ENCODE measurements at regions not wholly inside any gene's neighbourhood (a gene's known extent, or its start where the extent isn't known, plus 50 kb on each side); places are given as distances from the start of the nearest gene placed in this dataset.

- intact Hi-C loops (cut with micrococcal nuclease) = no loop called here
- POLR2A ChIA-PET = no interaction called here
- DNase-seq (ENCODE audit: low read depth, low spot score) (no peak), ATAC-seq (no peak)
- Histone ChIP-seq H3K4me1 (ENCODE audit: control insufficient read depth in 1 of 2, insufficient read depth in 2 of 2, low read length in 2 of 2) (peaks cover 2 to 23% of the 10 kb centered on the region in 2 experiments; a peak in 2 of 4 replicates), H4K20me1 (ENCODE audit: insufficient read depth) (no peaks in the 10 kb centered on the region), H3K4me2 (ENCODE audit: low read length) (no peak overlapping the region), H2AFZ (ENCODE audit: low read depth, low read length, poor library complexity, severe bottlenecking) (no peak overlapping the region), H3K27me3 (ENCODE audit: insufficient read depth, low read length) (no peaks in the 10 kb centered on the region), H3K9me3 (ENCODE audit: control insufficient read depth in 1 of 2, insufficient read depth in 1 of 2, low read depth in 1 of 2, low read length in 2 of 2) (no peaks in the 10 kb centered on the region), H3K9me2 (ENCODE audit: insufficient read depth) (no peaks in the 10 kb centered on the region), H3K79me2 (ENCODE audit: insufficient read depth, low read length) (no peaks in the 10 kb centered on the region), H3K27ac (ENCODE audit: low read depth, low read length) (no peak overlapping the region), H3K36me3 (ENCODE audit: control insufficient read depth in 1 of 2, insufficient read depth in 2 of 2, low read length in 2 of 2) (no peaks in the 10 kb centered on the region), H3K4me3 (replicated peaks in 1 of 2; ENCODE audit: low read depth in 1 of 2, low read length in 2 of 2) (no peak overlapping the region), H3K9ac (ENCODE audit: low read length) (no peak overlapping the region)
- no TSS peak for BruUV-seq (replicated peaks)
- RAD21 ChIA-PET (ENCODE audit: low non-redundant PET in 1 of 2, low total read pairs in 2 of 2, uncharacterized antibody in 2 of 2, unreplicated experiment in 2 of 2) = no interaction called here
- CTCF ChIA-PET = no interaction called here
- TF ChIP-seq, protein P1, sequence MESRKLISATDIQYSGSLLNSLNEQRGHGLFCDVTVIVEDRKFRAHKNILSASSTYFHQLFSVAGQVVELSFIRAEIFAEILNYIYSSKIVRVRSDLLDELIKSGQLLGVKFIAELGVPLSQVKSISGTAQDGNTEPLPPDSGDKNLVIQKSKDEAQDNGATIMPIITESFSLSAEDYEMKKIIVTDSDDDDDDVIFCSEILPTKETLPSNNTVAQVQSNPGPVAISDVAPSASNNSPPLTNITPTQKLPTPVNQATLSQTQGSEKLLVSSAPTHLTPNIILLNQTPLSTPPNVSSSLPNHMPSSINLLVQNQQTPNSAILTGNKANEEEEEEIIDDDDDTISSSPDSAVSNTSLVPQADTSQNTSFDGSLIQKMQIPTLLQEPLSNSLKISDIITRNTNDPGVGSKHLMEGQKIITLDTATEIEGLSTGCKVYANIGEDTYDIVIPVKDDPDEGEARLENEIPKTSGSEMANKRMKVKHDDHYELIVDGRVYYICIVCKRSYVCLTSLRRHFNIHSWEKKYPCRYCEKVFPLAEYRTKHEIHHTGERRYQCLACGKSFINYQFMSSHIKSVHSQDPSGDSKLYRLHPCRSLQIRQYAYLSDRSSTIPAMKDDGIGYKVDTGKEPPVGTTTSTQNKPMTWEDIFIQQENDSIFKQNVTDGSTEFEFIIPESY (IDR thresholded peaks at IDR 0.05; ENCODE audit: extremely low read depth, insufficient replicate concordance, low read length) = no peak
- TF ChIP-seq EGR1 (IDR thresholded peaks at IDR 0.05; ENCODE audit: low read depth) (no peak), ZFX (IDR thresholded peaks at IDR 0.05) (no peak), FOSL1 (IDR thresholded peaks at IDR 0.05; ENCODE audit: low read depth) (no peak), ZNF274 (IDR thresholded peaks at IDR 0.05; ENCODE audit: low read depth, low read length) (no peak), TCF7L2 (IDR thresholded peaks at IDR 0.05; ENCODE audit: borderline replicate concordance, extremely low read depth, insufficient read depth, insufficient read length) (no peak), SP1 (IDR thresholded peaks at IDR 0.05; ENCODE audit: low read depth) (no peak), SRF (IDR thresholded peaks at IDR 0.05; ENCODE audit: low read depth) (no peak), EZH2 (IDR thresholded peaks at IDR 0.05) (no peak), JUND (IDR thresholded peaks at IDR 0.05) (no peak), CEBPB (IDR thresholded peaks at IDR 0.05; ENCODE audit: low read depth) (no peak), POLR2AphosphoS5 (IDR thresholded peaks at IDR 0.05; ENCODE audit: low read depth, low read length) (no peak), YY1 (IDR thresholded peaks at IDR 0.05; ENCODE audit: extremely low read depth, insufficient replicate concordance, low read depth, low read length) (no peak), POLR2A (IDR thresholded peaks at IDR 0.05; ENCODE audit: borderline replicate concordance, extremely low read depth, insufficient read depth, insufficient read length) (no peak), RAD21 (IDR thresholded peaks at IDR 0.05; ENCODE audit: low read depth) (no peak), EZH2phosphoT487 (IDR thresholded peaks at IDR 0.05; ENCODE audit: borderline replicate concordance) (no peak), ELF1 (IDR thresholded peaks at IDR 0.05; ENCODE audit: borderline replicate concordance, low read depth) (no peak), SIN3A (IDR thresholded peaks at IDR 0.05; ENCODE audit: low read depth) (no peak)
- TF ChIP-seq, protein P2, sequence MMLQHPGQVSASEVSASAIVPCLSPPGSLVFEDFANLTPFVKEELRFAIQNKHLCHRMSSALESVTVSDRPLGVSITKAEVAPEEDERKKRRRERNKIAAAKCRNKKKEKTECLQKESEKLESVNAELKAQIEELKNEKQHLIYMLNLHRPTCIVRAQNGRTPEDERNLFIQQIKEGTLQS (IDR thresholded peaks at IDR 0.05) = no peak
- TF ChIP-seq, protein P3, sequence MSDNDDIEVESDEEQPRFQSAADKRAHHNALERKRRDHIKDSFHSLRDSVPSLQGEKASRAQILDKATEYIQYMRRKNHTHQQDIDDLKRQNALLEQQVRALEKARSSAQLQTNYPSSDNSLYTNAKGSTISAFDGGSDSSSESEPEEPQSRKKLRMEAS (IDR thresholded peaks at IDR 0.05) = no peak
Measured at GRCh38 chr16:35746281-35746962, 2287.0 kb downstream of the TP53TG3F start.

Measured in HCT116 (cell line).